Fibroblast of lung (primary cell): ENCODE measurements at regions not wholly inside any gene's neighbourhood (a gene's known extent, or its start where the extent isn't known, plus 50 kb on each side); places are given as distances from the start of the nearest gene placed in this dataset.

ENCODE experiments used
- DNase-seq, 2 donors: peaks; one replicate each; pipeline versions ENCODE4 v3.0.0 to v3.0.0-alpha.2; 2010; ENCODE audit warnings: low read depth in 2 of 2
- H2AFZ ChIP-seq: 2 replicates; pipeline ENCODE4 v1.5.1; 2012; ENCODE audit warnings: low read length, control low read depth, inconsistent platforms
- H3K27ac ChIP-seq: 2 replicates; pipeline ENCODE4 v1.5.1; 2011; ENCODE audit warnings: low read length, control low read depth; ENCODE audit not compliant: insufficient read depth
- H3K27me3 ChIP-seq: 2 replicates; pipeline ENCODE4 v1.5.1; 2011; ENCODE audit warnings: mild to moderate bottlenecking, low read length; ENCODE audit not compliant: control insufficient read depth, insufficient read depth
- H3K36me3 ChIP-seq: 2 replicates; pipeline ENCODE4 v1.5.1; 2011; ENCODE audit warnings: low read length; ENCODE audit not compliant: control insufficient read depth, insufficient read depth
- H3K4me1 ChIP-seq: 2 replicates; pipeline ENCODE4 v1.5.1; 2011; ENCODE audit warnings: low read length; ENCODE audit not compliant: control insufficient read depth, insufficient read depth; ENCODE audit errors: extremely low read depth
- H3K4me2 ChIP-seq: 2 replicates; pipeline ENCODE4 v1.5.1; 2011; ENCODE audit warnings: low read length, control low read depth; ENCODE audit not compliant: insufficient read depth; ENCODE audit errors: extremely low read depth
- H3K4me3 ChIP-seq, 4 experiments: fragments of 200-600 bp in 1 of 4; sonication (generic) in 1 of 4; replicated peaks in 1 of 4; 2 replicates each; pipeline ENCODE4 v1.5.1; 2011 to 2016; ENCODE audit warnings: low read length in 4 of 4, low read depth in 3 of 4, mild to moderate bottlenecking in 3 of 4, control low read depth in 2 of 4, inconsistent platforms in 1 of 4, mixed read lengths in 1 of 4; ENCODE audit not compliant: insufficient read depth in 1 of 4; ENCODE audit errors: control extremely low read depth in 1 of 4
- H3K79me2 ChIP-seq: 2 replicates; pipeline ENCODE4 v1.5.1; 2012; ENCODE audit warnings: mild to moderate bottlenecking, low read length, inconsistent platforms; ENCODE audit not compliant: control insufficient read depth, insufficient read depth
- H3K9ac ChIP-seq: 2 replicates; pipeline ENCODE4 v1.5.1; 2011; ENCODE audit warnings: mild to moderate bottlenecking, low read length, control low read depth; ENCODE audit not compliant: insufficient read depth
- H3K9me3 ChIP-seq: 2 replicates; pipeline ENCODE4 v1.5.1; 2012; ENCODE audit warnings: low read depth, low read length; ENCODE audit not compliant: control insufficient read depth, insufficient read depth
- H4K20me1 ChIP-seq: 2 replicates; pipeline ENCODE4 v1.5.1; 2011; ENCODE audit warnings: low read length; ENCODE audit not compliant: control insufficient read depth, insufficient read depth; ENCODE audit errors: extremely low read depth
- CTCF ChIP-seq, 2 donors: IDR thresholded peaks in 1 of 2; conservative IDR thresholded peaks in 1 of 2; 1 replicate in 1 of 2; 2 replicates in 1 of 2; pipeline ENCODE4 v1.5.1; 2011 to 2012; ENCODE audit warnings: low read length in 2 of 2, control low read depth in 1 of 2, inconsistent platforms in 1 of 2, low read depth in 1 of 2, mild to moderate bottlenecking in 1 of 2
- EZH2 ChIP-seq: IDR thresholded peaks from 2 replicates; pipeline ENCODE4 v1.5.1; 2012; ENCODE audit warnings: low read length, control low read depth, mild to moderate bottlenecking; ENCODE audit errors: missing control alignments

DNA sequence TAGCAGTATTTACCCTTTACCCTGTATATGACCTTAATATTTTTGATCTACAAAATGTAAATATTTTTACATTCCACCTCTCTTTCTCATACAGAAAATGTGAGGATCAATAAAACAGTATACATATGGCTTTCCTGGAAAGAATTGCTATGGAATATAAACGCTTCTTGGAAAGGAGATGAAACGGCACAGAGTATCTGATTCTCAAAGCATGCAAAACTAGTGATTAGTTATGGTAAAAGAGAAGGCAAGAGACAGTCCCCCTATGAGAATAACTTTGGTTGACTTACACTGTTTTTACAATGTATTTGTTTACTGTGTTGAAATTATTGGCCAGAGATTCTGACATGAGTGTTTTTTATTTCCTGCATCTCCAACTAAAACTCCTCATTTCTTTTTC lies 204.6 kb upstream of the C21orf91 start:
- no peaks in the 10 kb centered on the region for H3K9me3 ChIP-seq
- TF ChIP-seq CTCF (conservative IDR thresholded peaks at IDR 0.05 in 1 of 2, IDR thresholded peaks at IDR 0.05 in 1 of 2; ENCODE audit: low read depth in 1 of 2, low read length in 2 of 2) (no peak), EZH2 (no peak)

DNA sequence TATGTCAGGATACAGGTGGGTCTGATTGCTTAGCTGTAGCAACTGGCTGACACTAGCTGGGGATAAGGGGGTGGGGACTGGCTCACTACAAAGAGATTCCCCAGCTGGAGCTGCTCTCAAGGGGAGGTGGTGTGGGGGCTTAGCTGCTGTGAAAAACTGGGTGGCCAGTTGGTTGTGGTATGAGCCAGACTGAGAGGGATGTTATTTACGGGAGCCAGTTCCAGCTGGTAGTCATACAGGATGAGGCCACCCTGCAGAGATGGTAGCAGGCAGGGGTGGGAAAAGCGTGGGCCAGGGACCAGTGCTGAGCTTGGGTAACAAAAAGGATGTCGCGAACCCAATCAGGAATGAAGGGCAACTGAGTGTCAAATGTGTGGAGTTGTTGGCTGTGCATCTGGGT lies 204.0 kb upstream of the C21orf91 start:
- H3K27me3 ChIP-seq = no peaks in the 10 kb centered on the region
- no peaks in the 10 kb centered on the region for H3K79me2 ChIP-seq

More for the DNA sequence above, 204.6 kb upstream of the C21orf91 start:
- no peaks in the 10 kb centered on the region for H3K4me1 ChIP-seq
- no peak overlapping the region for H3K4me2 ChIP-seq
- H4K20me1 ChIP-seq = no peaks in the 10 kb centered on the region
- H3K4me3 ChIP-seq = no peak overlapping the region
- no peaks in the 10 kb centered on the region for H3K36me3 ChIP-seq
- H3K9ac ChIP-seq = no peak overlapping the region
- no peak for DNase-seq
- H3K27ac ChIP-seq = no peak overlapping the region
- H2AFZ ChIP-seq = no peak overlapping the region
- no peaks in the 10 kb centered on the region for H3K79me2 ChIP-seq
- H3K27me3 ChIP-seq = no peaks in the 10 kb centered on the region

GRCh38 chr21:18007121-18007520 lies 188.0 kb upstream of the C21orf91 start:
- no peaks in the 10 kb centered on the region for H3K4me1 ChIP-seq
- H4K20me1 ChIP-seq = no peaks in the 10 kb centered on the region
- no peak overlapping the region for H3K4me2 ChIP-seq
- H3K27ac ChIP-seq = no peak overlapping the region
- H3K9ac ChIP-seq = no peak overlapping the region
- H3K36me3 ChIP-seq = no peaks in the 10 kb centered on the region
- no peaks in the 10 kb centered on the region for H3K9me3 ChIP-seq
- peak in 1 of 2 donors; percentile 1 for DNase-seq
- H2AFZ ChIP-seq = no peak overlapping the region
- no peak overlapping the region for H3K4me3 ChIP-seq
- H3K79me2 ChIP-seq = no peaks in the 10 kb centered on the region
- H3K27me3 ChIP-seq = no peaks in the 10 kb centered on the region
- TF ChIP-seq CTCF (conservative IDR thresholded peaks at IDR 0.05 in 1 of 2, IDR thresholded peaks at IDR 0.05 in 1 of 2; ENCODE audit: low read depth in 1 of 2, low read length in 2 of 2) = no peak

More for the DNA sequence above, 204.0 kb upstream of the C21orf91 start:
- H3K36me3 ChIP-seq = no peaks in the 10 kb centered on the region
- no peaks in the 10 kb centered on the region for H3K4me1 ChIP-seq
- no peak overlapping the region for H3K4me3 ChIP-seq
- H4K20me1 ChIP-seq = no peaks in the 10 kb centered on the region
- no peaks in the 10 kb centered on the region for H3K9me3 ChIP-seq
- H3K9ac ChIP-seq = no peak overlapping the region
- TF ChIP-seq EZH2 (no peak), CTCF (conservative IDR thresholded peaks at IDR 0.05 in 1 of 2, IDR thresholded peaks at IDR 0.05 in 1 of 2; ENCODE audit: low read depth in 1 of 2, low read length in 2 of 2) (no peak)
- H3K4me2 ChIP-seq = no peak overlapping the region
- H3K27ac ChIP-seq = no peak overlapping the region
- no peak overlapping the region for H2AFZ ChIP-seq
- DNase-seq = no peak
